DMS 273 treated with DMSO at 0.1 percent for 48 hours (cell line): ENCODE measurements at regions not wholly inside any gene's neighbourhood (a gene's known extent, or its start where the extent isn't known, plus 50 kb on each side); places are given as distances from the start of the nearest gene placed in this dataset.

Experiments used
- DNase-seq: peaks from one replicate; lab custom pipeline; 2025; lab: John Stamatoyannopoulos, UW

DNA sequence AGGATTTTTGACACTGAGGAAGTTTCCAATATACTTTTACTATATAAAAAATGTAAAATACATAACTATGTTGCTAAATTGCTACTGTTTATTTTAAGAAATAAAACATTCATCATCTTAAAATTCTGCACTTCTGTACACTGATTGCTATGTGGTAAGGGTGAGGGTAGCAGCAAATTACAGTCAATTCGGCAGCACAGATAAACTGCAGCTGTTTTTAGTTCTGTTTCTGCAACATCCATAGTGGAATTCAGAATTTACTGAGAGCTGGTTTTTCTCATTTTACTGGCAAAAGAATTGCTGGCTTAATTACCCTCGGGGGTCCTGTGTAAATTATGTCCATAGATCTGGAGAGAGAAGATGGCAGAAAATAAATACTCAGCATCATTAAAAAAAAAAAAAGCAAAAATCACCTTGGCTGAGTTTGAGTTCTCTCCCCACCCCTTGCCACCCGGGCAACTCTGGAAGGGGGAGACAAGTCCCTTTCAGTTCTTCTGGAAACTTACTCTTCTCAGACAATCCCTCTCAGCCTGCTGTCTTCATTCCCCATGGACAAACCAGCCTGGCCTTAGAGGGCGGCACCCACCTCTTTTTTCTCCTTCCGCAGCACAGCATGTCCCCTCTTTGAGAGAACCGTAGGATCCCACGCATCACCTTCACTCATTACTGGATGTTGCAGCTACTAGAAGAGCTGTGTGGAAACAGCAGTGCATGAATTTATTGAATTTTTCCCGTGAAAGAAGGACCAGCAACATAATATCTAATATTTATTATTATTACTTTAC is 501.1 kb upstream of the CELF2 start:
- DNase-seq, result no peak

DNA sequence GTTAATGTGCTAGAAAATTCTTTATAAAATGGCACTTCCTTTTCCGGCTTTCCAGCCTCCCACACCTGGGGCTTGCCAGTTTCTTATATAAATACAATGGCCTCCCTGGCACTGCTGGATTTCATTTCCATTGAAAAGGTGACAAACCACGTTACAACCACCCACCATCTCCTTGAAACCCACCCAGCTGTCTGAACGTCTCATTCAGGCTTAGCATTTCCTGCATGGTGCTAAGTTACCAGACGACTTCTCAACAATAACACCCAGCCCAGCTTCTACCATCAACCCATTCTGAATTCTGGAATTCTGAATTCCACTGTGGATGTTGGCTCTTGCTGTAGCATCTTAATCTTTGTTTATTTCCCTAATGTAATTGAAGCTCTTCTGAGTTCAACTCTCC is 499.8 kb upstream of the CELF2 start:
- no peak for DNase-seq

DNA sequence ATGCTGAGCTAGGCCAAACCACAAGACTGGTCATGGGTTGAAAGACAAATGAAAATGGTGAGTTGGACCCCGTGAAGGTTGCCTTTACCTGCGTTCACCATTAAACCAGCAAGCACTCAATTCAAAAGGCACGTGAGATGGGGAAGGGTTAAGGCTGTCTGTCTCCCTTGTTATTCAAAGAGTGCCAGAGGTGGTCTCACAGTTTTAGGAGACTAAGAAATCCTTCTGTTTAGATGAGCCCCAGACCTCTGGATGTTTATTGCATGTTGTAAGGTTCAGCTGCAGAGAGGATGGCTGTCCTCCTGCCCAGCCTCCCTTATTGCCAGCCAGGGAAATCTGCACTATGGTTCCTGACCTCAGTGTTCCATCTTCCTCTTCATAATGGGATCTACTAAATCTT is 498.0 kb upstream of the CELF2 start:
- DNase-seq, result no peak

DNA sequence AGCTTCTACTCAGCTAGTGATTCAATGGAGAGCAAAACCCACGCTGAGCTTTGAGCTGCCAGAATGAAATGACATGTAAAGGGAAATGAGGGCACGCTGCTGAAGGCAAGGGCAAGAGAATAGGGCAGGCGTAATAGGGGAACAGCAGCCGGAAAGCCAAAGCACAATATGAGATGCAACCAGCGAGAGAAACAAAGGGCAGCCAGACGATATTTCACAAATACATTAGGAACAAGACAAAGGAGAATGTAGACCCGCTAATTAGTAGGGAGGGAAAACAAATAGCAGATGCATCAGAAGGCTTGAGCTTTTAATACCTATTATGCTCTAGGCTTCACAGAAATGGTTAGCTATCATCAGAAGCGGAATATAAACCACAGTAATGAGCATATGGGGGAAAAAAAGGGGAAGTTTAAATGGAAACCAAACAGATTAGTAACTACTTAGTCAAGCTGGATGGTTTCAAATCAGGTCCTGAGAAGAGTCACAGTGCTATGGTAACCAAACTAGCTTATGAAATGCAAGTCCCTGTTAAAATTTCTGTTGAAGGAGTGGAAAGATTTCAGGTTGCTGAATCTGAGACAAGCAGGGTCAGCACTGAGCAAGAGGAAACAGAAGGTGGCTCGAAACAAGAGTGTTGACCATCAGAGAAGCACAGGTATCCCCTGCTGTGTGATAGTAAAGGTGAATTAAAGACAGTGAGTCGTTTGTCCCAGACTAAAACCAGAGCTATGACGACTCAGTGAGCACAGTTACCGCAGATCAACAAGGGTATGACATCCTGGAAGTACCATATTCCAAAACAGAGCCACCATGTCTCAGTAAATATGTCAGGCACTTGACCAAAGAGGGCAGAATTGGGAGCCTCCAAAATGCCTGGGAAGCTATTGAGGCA is 496.9 kb upstream of the CELF2 start:
- DNase-seq, result no peak

DNA sequence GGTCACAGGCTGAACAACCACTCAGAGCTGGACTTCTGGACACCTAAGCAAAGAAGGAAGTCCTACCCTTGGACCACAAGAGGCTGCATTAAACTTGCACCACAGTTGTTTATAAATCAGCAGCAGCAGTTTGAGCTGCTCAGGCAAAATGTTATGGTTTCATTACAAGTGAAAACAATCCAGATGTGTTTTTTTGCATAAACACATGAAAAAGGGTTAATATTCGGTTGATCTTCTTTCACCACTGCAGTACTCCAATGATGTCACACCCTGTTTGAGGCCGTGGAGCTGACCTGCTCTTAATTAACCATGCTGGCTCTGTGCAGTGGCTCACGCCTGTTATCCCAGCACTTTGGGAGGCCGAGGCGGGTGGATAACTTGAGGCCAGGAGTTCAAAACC is 490.8 kb upstream of the CELF2 start:
- DNase-seq, result no peak

DNA sequence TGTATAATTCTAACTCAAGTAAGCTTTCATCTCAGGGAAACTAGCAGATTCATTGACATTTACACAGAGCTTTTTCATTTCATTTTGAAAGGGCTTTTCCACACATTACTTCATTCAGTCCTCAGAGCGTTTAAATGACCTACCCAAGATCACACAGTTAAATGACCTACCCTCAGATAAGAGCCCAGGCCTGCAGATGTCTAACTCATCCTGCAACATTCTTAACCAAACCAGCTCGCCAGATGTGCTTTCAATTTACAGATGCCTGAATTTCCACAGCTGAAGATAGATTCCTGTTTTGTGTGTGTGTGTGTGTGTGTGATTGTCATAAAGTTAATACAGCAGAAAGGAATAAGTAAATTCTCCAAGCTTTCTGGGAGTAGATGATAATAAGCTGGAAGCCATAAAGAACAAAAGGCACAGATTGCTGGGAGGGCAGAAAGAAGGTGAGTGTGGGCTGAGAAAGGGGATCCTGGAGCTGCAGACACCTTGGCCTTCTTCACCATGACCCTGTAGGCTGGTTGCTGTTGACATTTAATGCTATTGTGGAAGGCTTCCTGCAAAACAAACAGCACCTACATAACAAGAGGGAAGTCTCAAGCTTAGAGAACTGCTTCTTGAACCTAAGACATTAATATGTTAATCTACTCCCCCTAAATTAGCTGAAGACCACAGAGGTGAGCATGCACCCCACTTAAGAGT is 489.7 kb upstream of the CELF2 start:
- no peak for DNase-seq

DNA sequence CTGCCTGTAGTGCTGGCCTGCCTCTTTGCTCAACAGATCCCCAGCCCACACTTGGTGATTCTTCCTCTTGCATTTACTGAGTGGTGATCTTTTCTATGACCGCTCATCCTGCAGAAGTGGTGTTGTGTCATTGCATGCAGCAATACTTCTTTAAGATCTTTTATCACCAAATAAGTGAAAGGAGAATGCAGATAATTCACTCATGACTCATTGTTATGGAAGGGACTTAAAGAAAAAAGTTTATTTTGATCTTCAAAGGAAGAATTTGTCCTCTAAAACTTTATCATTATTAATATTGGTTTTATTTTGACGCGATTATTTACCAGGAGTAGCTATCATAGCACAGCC is 489.1 kb upstream of the CELF2 start:
- DNase-seq, result no peak

DNA sequence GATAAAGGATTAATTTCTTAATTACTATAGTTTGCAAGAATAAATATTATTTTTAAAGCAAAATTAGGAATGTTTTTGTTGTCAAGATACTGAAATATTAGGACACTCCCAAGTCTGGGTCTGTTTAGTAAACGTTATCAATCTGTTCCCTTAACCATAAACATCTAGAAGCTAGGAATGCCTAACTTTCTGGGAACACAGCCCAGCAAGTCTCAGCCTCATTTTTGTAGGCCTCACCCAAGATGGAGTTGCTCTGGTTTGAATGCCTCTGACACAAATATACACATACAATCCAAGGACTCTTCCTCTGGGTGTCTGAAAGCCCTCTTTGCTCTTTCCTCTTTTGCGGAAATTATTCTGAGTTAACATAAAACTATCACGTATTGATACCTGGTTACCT is 487.4 kb upstream of the CELF2 start:
- no peak for DNase-seq

DNA sequence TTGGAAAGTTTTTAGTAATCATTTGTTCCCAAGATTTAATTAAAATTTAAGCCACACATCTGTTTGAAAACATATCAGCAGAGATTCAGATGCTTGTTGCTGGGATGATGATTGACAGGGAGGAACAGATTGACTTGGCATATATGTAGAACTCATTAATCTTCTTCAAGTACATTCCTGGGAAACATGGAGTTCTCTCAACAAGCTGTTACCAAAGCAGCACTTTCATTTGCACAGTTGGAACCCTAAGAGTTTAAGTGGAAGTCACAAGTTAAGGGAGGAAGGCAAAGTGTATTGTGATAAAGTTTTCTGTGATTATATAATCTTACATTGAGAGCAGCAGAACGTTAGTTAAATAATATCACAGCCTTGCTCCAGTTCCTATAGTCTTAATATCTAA is 485.4 kb upstream of the CELF2 start:
- no peak for DNase-seq

DNA sequence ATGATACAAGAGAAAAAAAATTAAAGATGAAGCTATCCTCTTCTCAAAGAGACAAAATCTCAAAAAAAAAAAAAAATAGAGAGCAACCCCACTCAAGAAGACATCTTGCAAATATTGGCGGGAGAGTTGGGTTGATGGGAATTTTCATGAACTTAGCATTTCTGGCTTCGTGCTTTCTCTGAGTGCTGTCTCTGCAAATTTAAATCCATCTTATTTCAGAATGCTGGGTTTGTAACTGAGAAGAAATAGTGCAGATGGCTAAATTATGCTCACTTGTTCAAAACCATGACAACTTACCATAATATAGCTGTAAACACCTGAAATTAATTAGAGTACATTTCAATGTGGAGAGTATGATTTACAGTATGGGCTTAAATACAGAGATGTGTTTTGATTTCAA is 484.8 kb upstream of the CELF2 start:
- DNase-seq, result no peak

DNA sequence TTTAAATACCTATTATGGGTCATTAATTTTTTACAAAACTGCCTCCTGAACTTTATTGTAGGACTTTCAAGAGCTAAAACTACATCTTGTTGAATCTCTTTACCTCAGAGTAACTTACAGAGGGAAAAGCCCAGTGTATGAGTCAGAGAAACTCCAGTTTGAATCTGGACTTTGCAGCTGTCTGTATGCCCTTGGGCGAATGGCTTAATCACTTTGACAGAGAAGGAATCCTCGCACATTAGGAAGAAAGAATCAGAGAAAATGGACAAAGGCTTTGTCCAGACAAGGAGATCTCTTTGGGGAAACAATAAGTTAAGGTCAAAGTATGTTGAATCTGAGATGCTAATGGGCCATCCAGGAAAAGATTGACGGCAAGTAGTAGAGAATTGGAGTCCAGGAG is 484.2 kb upstream of the CELF2 start:
- no peak for DNase-seq

DNA sequence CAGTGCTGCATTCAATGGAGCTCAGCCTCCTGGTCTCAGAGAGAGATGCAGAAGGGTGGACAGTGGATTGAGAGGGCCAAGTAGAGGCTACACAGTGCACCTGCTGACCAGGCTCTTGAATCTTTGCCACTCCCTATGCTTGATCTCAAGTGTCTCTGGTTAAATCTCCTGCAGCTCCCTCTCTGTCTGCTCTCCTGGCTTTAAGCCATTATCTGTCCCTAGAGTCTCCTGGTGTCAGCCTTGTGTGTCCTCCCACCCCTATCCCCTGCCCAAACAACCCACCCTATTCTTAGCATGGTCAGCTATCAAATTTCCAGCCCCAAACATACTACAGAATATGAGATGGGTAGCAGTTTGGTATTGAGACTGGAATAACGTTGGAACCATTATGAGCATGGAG is 479.3 kb upstream of the CELF2 start:
- no peak for DNase-seq

DNA sequence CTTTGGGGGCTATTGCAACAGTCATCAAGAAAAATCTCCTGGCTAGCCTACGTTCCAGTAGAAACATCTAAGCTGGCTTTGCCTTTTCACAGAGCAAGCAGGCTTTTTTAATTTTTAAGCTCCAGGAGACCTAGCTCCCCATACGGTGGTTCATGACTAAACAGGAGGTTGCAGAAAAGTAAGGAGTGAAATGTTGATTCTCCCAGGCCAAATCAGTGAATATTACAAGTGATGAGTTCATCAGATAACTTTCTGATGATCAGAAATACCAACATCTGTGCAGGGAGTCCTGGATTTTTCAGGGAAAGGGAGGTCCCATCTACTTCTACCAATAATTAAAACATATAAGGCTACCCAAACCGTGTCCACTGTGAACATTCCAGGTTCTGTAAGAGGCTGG is 477.3 kb upstream of the CELF2 start:
- no peak for DNase-seq

DNA sequence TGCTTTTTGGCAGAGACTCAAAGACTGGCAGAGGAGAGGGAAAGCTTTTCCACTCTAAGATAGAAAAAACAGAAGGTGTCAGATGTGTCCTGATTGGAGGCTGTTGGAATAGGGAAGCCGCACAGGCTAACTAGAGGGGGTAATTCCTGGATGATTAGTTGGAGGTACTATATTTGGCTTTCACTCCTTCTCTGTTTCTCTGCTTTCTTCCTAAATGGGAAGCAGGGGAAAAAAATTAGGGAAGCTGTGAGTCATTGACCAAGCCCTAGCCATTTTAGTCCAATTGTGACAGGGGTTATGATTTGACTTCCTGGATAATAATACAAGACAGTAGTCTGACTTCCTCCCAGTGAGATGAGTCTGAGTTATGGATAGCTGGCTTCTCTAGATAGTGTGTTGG is 475.2 kb upstream of the CELF2 start:
- DNase-seq, result no peak

DNA sequence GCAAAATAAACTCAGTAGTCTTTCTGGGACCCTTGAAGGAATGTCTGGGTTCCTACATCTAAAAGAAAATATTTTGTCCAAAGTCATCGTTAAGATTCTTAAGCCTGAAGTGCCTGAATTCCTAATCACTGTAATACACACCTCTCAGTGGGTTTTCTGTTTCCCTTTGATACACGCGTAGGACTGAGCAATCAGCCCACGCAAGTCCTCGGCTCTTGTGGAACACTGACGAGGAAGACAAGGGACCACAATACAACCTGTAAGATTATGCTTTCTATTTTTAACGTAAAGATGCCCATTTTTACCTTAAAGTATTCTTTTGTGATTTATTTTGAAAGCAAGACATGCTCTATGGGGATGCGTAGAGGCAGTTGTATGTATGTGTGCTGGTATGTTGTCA is 472.8 kb upstream of the CELF2 start:
- DNase-seq, result no peak

DNA sequence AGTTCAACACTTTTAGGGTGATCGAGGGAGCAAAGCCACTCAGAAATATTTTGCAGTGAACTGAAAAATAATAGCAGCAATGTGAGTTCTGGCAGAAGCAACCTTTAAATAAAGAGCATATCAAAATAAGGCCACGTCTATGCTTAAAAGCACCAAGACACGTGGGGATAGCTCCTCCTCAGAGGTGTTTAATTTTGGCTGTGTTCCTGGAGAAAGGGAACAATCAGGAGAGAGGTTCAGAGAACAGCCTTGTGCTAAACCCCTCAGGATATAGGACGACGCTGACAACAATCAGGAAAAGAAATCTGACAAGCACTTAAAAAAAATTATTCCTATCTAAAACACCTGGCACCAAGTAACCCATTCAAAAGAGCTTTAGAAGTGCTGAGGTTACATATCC is 471.9 kb upstream of the CELF2 start:
- no peak for DNase-seq

DNA sequence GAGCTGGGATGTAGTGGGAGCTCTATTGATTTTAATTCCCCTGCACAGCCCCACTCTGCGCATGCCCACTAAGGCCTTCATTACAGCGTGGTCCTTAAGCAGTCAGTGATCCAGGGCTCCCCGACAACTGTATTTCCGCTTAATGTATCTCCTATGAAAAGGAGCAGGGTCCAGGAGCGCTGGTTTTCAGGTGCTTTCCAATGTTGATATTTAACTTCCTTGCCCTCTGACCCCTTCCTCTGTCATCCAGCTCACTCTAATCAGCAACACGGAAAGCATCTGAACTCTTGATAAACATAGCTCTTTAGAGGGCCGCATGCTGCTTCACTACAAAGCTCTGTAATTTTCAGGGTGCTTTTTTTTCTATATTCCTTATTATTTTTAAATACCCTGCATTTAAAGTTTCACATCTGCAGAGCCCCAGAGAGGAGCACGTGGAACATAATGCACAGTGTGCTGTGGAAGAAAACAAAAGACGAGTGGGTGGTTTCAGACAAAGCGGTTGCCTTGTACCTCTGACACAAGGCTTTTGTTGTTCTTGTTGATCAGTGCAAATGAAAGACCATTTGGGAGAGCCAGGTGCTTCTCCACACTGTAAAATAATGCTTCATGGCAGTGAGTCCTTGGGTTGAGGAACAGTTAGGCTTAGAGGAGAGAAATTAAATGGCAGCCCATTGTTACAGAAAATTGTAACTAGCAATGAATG is 465.9 kb upstream of the CELF2 start:
- DNase-seq, result no peak

DNA sequence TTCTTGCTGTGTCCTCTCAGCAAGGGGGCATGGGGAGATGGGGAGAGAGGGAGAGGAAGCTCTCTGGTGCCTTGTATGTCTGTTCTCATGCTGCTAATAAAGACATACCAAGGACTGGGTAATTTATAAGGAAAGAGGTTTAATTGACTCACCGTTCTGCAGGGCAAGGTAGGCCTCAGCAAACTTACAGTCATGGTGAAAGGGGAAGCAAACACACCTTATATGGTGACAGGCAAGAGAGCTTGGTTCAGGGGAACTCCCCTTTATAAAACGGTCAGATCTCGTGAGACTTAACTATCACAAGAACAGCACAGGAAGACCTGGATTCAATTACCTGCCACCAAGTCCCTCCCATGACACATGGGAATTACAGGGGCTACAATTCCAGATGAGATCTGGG is 464.7 kb upstream of the CELF2 start:
- no peak for DNase-seq

DNA sequence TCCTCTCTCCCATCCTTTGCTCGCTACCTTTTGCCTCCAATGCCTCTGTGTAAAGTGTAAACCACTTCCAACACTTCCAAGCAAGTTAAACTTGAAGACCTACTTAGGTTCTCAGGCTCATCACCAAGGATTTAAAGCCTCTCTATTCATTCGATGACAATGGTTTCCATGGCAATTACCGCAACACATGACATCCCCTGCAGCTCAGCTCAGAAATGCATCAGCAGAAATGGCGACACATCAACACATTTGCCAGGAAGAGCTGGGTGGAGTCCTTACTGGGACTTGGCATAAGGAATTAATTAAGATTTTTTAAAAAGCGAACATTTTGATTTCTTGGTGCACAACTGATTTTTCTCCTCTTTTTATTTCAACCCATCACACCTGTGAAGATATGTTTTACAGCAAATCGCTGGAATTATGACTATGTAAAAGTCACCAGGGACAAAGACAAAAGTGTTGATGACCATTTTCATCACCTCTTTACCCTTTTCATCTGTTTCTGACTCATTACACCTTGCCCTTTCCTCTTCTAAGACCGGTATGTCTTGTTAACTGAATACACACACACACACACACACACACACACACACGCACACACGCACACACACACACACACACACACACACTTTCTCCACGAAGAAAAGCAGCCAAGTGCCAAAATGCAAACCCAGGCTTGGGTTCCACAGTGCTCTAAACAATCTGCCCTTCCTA is 453.4 kb upstream of the CELF2 start:
- DNase-seq, result no peak

DNA sequence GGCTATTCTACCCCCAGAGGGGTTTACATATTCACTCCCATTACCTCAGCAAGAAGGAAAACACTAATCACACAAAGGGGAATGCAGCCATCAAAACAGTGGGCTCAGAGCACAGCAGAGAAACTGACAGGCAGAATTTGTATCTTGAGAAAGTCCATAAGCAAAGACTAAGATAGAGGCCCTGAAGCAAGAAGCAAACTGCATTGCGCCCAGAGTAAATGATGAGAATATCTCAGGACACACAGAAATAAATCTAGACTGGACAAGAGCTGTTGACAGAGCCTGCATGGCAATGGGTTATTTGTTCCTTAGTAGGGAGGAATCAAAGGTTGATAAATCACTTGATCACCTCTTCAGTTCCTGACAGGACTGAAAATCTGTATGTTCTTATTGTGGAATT is 440.7 kb upstream of the CELF2 start:
- DNase-seq, result no peak

DNA sequence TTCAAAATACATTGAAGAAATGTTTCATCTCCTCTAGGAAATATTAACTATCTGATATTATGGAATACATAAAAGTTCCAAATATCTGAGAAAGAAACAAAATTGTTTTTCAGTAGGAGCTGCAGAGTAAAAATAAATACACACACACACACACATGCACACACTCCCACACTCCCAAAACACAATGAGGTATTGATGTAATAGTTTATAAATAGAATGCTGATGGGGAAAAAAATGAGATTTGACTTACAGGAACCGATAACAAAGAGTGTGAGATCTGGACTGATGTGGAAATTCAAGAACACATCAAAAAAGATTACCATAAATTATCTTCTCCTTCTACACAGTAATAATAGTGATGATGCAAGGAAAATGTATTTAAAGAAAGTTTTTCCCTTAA is 438.0 kb upstream of the CELF2 start:
- no peak for DNase-seq

DNA sequence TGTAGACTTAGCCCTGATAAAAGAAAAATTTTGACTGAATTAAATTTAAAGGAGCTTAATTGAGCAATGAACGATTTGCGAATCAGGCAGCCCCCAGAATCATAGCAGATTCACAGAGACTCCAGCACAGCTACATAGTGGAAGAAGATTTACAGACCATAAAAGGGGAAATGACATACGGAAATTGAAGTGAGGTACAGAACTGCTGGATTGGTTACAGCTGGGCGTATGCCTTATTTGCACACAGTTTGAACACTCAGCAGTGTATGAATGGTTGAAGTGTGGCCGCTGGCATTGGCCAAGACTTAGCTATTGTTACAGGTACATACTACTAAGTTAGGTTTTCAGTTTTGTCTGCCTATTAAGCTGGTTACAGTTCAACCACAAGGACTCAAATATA is 433.5 kb upstream of the CELF2 start:
- DNase-seq, result no peak
